Ovary (tissue), 7 donors: ENCODE measurements at regions not wholly inside any gene's neighbourhood (a gene's known extent, or its start where the extent isn't known, plus 50 kb on each side); places are given as distances from the start of the nearest gene placed in this dataset.

ENCODE experiments used
- DNase-seq, 5 donors: peaks; one replicate each; pipeline ENCODE4 v3.0.0-alpha.2; 2019 to 2020
- H3K27ac ChIP-seq, 2 donors: fragments of 200-600 bp; one replicate each; pipeline versions ENCODE4 v1.5.1 to v1.8.0; 2019 to 2022
- H3K27me3 ChIP-seq: fragments of 200-600 bp; one replicate; pipeline ENCODE4 v1.8.0; 2022
- H3K36me3 ChIP-seq: fragments of 200-600 bp; sonication (generic); one replicate; pipeline ENCODE4 v1.5.1; 2019
- H3K4me1 ChIP-seq: one replicate; pipeline ENCODE4 v1.8.1; 2013; ENCODE audit warnings: mild to moderate bottlenecking, moderate library complexity; ENCODE audit not compliant: insufficient read depth
- H3K4me3 ChIP-seq: fragments of 200-600 bp; sonication (generic); one replicate; pipeline ENCODE4 v1.5.1; 2017
- H3K9me3 ChIP-seq, 2 donors: fragments of 200-600 bp in 1 of 2; sonication (generic) in 1 of 2; one replicate each; pipeline versions ENCODE4 v1.5.1 to v1.8.1; 2013 to 2019; ENCODE audit warnings: mild to moderate bottlenecking in 1 of 2, moderate library complexity in 1 of 2
- CTCF ChIP-seq, 3 donors: fragments of 450-650 bp in 2 of 3; fragments of 200-600 bp in 1 of 3; IDR thresholded peaks; one replicate each; pipeline versions ENCODE4 v1.5.1 to v1.8.0; 2016 to 2022; ENCODE audit warnings: antibody characterized with exemption in 3 of 3, mild to moderate bottlenecking in 1 of 3
- EP300 ChIP-seq: sonication (generic); formaldehyde crosslinking; IDR thresholded peaks from one replicate; pipeline ENCODE4 v1.6.1; 2017; ENCODE audit warnings: antibody characterized with exemption
- POLR2A ChIP-seq: fragments of 450-650 bp; IDR thresholded peaks from one replicate; pipeline ENCODE4 v1.6.1; 2017; ENCODE audit warnings: antibody characterized with exemption, mild to moderate bottlenecking, moderate library complexity
- WGBS, 3 donors: extraction: QIAGEN DNeasy Blood & Tissue Kit in 1 of 3; methylation state at CpG; one replicate each; pipeline versions ENCODE4 v1.1.5 to v1.1.7; 2013 to 2017; 5-methylcytosine and 5-hydroxymethylcytosine counted together
- intact Hi-C, 4 donors: fragments of 100-400 bp; cut with DNase I; formaldehyde crosslinking; loops; one replicate each; pipeline versions ENCODE4 v1.11.0 to v1.15.1; 2022 to 2023
- donor health status: DM: no; HTN: no; CAD: no; lungs with moderate emphysema.
- donor health status: DM: no; HTN: no; CAD: no.
- donor health status: Bipolar disorder and iron deficiency.
- donor health status: DM: no; HTN: no; CAD: no.
- donor health status: DM: yes; HTN: yes; CAD: no.

DNA sequence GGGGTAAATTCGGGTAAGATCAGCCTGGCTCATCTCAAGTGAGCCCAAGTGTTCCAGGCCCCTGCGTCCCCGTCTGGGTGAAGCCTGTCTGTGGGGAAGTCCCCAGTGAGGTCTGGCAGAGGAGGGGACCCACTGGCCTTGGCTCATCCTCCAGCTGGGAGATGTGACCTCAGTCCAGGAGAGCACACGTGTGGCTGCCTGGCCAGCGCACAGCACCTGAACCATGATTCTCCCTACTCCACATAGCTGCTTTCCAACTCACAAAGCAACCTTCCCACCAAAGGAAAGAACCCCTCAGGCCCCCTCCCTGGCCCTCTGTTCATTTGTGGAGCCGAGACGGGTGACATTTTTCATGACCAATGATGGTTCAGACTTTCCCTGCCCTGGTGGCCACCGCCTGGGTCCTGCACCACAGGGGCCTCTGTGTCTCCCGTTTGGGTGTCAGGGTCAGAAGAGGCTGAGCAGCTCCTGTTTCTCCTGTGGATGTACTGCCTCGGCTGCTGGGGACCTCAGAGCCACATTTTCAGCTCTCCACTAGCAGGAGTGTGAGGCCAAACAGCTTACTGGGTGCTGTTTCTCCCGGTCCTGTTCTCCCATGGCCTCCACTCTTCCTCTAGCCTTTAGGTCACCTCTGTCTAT is 111.4 kb downstream of the CPZ start:
- peak in 1 of 5 donors; percentile 1 for DNase-seq
- WGBS, 3 donors: 48 to 69% (median 53%) methylated on average over 11 of the region's 11 CpGs
- intact Hi-C loops: no loop called here

GRCh38 chr4:8703401-8703696 is 110.8 kb downstream of the CPZ start:
- 72 to 78% (median 75%) methylated on average over 4 of the region's 4 CpGs for WGBS, 3 donors
- Histone ChIP-seq H3K9me3 (no peaks in the 10 kb centered on the region), H3K27me3 (no peaks in the 10 kb centered on the region), H3K36me3 (no peaks in the 10 kb centered on the region), H3K4me3 (no peak overlapping the region), H3K4me1 (no peaks in the 10 kb centered on the region), H3K27ac (no peak overlapping the region)
- peak in 1 of 5 donors; percentile 3 for DNase-seq
- TF ChIP-seq EP300 (no peak), POLR2A (no peak), CTCF (IDR thresholded peaks at IDR 0.05) (no peak)
- intact Hi-C loops: no loop called here

More for the DNA sequence above, 111.4 kb downstream of the CPZ start:
- TF ChIP-seq EP300 (no peak), CTCF (IDR thresholded peaks at IDR 0.05) (no peak), POLR2A (no peak)
- H3K36me3 ChIP-seq: no peaks in the 10 kb centered on the region
- H3K27ac ChIP-seq: no peak overlapping the region
- H3K9me3 ChIP-seq: no peaks in the 10 kb centered on the region
- H3K27me3 ChIP-seq: no peaks in the 10 kb centered on the region
- no peaks in the 10 kb centered on the region for H3K4me1 ChIP-seq
- no peak overlapping the region for H3K4me3 ChIP-seq

DNA sequence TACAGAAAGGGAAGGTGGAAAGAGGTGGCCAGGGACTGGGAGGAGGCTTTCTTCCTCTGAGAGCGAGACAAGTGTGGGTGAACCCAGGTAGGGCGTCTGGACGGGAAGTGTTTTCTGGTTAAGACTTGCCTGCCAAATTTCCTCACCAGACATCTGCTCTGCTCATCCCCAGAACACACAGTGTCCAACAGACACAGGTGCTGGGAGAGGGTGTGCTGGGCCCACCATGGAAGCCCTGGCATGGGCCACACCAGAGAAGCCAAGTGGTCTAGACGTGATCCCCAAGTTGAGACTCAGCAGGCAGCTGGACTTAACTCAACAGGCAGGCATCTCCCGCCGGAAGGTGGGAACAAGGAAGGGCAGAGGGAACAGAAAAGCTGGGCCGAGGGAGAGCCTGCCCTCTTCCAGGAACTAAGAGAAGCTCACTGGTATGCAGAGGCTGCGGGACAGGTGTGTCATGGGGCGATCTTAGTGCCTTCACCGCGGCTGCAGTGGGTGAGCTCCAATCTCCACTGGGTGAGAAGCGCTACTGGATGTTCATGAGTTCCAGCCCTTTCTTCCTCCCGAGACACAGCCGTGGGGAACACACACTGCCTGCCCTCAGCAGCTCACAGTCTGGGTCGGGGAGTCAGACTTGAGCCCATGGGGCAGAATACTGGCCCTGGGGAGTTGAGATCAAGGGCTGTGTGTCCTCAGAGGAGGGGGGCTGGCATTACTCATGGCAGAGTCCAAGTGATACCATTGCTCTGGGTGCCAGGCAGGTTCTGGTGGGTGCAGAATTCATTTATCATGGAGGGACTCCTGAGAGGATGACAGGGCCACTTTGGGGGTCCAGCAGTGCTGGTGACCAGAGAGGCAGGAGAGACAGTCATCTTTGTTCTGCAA is 110.2 kb downstream of the CPZ start:
- Histone ChIP-seq H3K9me3 (no peaks in the 10 kb centered on the region), H3K27ac (no peak overlapping the region), H3K4me3 (no peak overlapping the region), H3K4me1 (no peaks in the 10 kb centered on the region), H3K27me3 (no peaks in the 10 kb centered on the region), H3K36me3 (no peaks in the 10 kb centered on the region)
- peak in 1 of 5 donors; percentile 6 for DNase-seq
- WGBS, 3 donors: 59 to 74% (median 62%) methylated on average over 12 to 15 of the region's 15 CpGs
- intact Hi-C loops: no loop called here
- TF ChIP-seq POLR2A: no peak
- no peak for TF ChIP-seq CTCF (IDR thresholded peaks at IDR 0.05)
- TF ChIP-seq EP300: no peak

- peak in 1 of 5 donors; percentile 5 for DNase-seq
- H3K4me1 ChIP-seq: no peaks in the 10 kb centered on the region
- H3K4me3 ChIP-seq: no peak overlapping the region
- no peaks in the 10 kb centered on the region for H3K36me3 ChIP-seq
- 55 to 62% (median 57%) methylated on average over 10 of the region's 10 CpGs for WGBS, 3 donors
- TF ChIP-seq CTCF (IDR thresholded peaks at IDR 0.05) (no peak), POLR2A (no peak), EP300 (no peak)
- H3K9me3 ChIP-seq: no peaks in the 10 kb centered on the region
- intact Hi-C loops: no loop called here
- H3K27me3 ChIP-seq: no peaks in the 10 kb centered on the region
- no peak overlapping the region for H3K27ac ChIP-seq
These were observed 109.5 kb downstream of the CPZ start for GRCh38 chr4:8702020-8702495.
